ENCODE measurements at regions not wholly inside any gene's neighbourhood (a gene's known extent, or its start where the extent isn't known, plus 50 kb on each side); places are given as distances from the start of the nearest gene placed in this dataset.
"Not testable (repeated sequence)": the region's sequence is repeated elsewhere in the genome, so short reads cannot be mapped to it uniquely, and the experiment has no call there.

DNA sequence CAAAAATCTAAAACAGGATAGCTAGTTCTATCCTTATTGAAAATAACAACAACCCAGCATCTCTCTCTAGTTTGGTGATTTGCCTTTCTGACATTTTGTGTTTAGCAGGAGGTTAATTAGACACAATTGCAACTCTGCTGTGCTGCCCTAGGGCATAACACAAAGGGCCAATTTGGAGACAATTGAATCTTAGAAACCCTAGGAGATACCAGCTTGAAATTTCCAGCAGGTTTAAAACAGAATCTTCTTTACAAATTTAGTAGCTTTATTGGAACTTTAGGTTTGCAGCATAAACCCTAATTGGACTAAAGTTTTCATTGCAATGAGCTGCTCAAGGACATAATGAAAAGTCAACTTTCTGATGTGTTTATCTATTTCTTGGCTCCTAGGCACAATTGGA is 166.7 kb upstream of the FER start:
- no peak for DNase-seq

DNA sequence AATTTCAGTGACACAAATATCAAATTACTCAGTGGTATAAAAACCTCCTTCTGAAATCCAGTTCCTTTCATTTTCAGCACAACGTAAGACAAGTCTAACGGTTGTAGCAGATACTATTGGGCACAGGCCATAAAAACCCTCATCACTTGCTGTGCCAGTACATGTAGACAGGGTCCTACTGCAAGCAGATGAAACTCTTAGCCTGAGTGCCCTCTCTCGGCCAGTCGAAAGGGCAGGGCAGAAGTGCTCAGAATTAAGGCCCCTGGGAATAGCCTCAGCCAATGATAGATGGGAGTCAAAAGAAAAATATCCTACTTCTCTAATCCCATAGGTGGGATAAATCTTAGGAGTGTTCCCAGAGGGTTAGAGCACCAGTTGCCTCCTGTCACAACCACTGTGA is 168.5 kb upstream of the FER start:
- no peak for DNase-seq

DNA sequence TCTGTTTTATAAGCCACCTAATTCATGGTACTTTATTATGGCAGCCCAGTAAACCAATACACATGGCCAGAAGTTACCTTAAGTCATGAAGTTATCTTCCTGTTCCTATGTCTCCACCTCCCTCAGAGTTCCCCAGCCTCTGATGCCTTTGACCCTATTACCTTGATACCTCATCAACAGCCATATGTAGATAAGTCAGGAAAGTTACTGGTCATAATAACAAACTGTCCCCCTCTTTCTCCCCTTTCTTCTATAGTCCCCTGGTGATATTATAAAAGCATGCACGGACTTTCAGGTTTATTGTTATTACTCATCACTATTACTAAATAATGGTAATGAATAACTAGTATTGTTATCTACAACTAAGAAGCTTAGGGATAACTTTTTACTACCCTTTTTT is 168.9 kb upstream of the FER start:
- no peak for DNase-seq

DNA sequence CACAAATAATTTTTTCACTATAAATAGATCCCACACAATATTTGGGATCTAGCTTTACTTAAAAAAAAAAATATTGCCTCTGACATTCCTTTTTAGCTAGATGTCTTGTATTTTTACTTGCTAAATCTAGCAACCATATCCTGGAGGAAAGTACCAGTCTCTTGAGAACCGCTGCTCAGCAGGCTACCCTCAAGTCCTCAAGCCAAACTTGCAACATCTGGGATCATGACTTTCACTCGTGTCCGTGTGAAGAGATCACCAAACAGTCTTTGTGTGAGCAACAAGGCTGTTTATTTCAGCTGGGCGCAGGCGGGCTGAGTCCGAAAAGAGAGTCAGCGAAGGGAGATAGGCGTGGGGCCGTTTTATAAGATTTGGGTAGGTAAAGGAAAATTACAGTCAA is 180.3 kb upstream of the FER start:
- DNase-seq, result no peak

DNA sequence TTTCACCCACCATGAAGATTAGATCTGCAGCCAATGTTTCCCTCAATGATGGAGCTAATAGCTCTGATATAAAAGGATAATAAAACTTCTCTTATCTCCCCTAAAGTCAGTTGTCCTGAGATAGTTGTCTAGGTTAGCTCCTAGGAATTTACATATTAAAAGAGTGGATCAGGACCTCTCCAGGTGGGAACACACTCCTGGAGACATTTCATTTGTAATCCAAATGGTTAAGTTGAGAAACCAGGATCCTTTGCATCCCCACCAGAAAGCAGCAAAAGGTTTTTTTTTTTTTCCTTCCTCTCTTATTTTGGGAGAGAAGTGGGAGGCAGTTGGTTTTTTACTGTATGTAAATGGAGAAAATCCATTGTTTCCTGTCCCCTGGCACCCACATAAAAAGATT is 182.5 kb upstream of the FBXL17 start:
- no peak for DNase-seq

DNA sequence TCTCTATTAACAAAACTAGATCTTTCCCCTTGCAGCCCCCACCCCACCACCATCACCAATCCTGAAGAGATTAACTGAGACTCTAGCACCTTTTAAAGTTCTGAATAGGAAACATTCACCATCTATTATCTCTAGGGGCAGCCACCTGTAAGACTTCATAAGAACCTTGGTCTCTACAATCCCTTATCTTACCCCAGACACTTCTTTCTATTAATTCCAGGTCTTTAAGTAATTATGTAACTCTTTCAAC is 180.2 kb upstream of the FBXL17 start:
- DNase-seq, result no peak

DNA sequence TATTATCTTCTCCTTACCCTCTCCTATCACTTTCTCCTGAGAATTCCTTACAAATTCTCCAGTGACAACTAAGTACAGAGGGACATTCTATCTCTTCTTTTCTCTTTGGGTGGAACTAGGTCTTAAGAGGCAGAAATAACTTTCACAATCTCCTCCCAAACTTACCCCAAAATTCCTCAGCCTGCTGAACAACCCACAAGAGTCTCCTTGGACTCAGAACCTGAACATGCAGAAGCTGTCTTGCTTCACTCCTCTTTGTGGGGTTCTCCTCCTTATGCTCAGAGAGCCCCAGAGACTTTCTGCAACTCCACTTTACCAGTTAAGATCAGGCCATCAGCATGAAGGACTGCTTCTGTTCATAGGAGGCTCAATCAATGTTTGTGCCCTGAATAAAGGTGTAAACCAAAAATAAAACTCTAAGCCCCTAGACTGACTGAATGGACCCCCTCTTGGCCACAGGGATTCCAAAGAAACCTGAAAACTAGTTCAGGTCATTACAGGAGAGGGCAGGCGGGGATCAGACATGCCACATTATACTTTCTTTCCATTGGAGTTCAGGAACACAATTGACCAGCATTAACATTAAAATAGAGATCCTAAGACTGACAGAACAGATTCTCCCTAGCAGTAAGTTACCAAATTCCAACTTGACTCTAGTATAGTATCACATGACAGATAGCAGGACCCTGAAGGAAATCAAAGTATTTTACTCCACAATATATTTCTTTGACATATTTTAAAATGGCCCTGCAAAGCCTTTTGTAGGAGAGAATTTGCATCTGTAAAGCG is 179.7 kb upstream of the FBXL17 start:
- DNase-seq, result no peak

DNA sequence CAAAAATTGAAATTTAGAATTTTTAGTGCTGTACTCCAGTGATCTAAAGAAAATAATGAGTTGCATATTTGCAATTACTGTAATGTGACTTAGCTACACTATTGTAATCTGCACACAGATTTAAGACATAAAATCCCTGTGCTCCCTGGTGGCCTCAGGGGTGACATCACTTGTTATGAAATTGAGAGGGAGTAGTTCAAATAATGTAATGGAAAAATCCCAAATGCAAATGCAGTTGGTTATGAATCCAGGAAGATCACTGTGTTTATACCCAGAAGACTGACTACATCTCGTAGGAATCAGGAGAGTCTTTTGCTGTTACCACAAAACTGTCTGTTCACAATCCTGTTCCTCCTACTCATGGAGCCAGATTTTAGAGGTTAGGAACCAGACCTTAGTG is 178.7 kb upstream of the FBXL17 start:
- no peak for DNase-seq

DNA sequence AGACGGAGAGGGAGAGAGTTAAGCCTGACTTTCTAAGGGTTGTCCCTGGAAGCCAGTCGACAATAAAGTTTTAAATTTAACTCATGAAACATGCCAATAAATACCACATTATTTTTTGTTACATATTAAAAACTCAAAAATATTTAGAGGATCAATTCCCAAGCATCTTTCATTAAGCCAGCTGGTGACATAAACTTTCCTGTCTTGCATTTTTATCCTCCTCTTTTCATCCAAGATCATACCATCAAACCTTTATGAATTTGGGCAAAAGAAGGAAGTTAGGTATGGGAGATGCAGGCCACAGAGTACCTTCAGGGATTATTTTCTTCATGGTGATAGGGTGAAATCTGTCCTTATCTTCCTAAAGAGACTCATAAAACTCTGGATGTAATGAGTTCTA is 178.3 kb upstream of the FBXL17 start:
- no peak for DNase-seq

DNA sequence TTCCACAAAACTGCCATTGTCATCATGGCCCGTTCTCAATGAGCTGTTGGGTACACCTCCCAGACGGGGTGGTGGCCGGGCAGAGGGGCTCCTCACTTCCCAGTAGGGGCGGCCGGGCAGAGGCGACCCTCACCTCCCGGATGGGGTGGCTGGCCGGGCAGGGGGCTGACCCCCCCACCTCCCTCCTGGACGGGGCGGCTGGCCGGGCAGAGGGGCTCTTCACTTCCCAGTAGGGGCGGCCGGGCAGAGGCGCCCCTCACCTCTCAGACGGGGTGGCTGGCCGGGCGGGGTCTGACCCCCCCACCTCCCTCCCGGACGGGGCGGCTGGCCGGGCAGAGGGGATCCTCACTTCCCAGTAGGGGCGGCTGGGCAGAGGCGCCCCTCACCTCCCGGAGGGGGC is 176.9 kb upstream of the FBXL17 start:
- not testable (repeated sequence) for DNase-seq

DNA sequence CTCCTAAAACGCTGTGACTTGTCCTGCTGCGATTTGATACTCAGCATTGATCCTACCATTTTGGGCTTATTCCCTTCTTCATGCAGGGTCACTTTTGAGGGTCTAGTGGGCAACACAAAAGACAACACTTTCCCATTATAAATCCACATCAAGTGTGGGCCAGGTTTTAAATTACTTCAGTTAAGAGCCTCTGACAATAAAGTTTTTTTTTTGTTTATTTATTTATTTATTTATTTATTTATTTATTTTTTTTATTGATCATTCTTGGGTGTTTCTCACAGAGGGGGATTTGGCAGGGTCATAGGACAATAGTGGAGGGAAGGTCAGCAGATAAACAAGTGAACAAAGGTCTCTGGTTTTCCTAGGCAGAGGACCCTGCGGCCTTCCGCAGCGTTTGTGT is 176.2 kb upstream of the FBXL17 start:
- not testable (repeated sequence) for DNase-seq

DNA sequence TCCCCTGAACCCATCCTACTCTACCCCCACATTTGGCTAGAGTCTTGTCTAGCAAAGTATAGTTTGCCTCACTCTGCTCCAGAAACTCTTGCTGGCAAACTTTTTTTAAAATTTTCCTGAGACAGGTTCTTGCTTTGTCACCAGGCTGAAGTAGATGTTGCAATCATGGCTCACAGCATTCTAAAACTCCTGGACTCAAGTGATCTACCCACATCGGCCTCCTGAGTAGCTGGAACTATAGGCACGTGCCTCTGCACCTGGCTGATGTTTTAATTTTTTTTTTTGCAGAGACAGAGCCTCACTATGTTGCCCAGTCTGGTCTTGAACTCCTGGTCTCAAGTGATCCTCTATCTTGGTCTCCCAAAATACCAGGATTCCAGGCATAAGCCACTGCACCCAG is 175.8 kb upstream of the FBXL17 start:
- no peak for DNase-seq

DNA sequence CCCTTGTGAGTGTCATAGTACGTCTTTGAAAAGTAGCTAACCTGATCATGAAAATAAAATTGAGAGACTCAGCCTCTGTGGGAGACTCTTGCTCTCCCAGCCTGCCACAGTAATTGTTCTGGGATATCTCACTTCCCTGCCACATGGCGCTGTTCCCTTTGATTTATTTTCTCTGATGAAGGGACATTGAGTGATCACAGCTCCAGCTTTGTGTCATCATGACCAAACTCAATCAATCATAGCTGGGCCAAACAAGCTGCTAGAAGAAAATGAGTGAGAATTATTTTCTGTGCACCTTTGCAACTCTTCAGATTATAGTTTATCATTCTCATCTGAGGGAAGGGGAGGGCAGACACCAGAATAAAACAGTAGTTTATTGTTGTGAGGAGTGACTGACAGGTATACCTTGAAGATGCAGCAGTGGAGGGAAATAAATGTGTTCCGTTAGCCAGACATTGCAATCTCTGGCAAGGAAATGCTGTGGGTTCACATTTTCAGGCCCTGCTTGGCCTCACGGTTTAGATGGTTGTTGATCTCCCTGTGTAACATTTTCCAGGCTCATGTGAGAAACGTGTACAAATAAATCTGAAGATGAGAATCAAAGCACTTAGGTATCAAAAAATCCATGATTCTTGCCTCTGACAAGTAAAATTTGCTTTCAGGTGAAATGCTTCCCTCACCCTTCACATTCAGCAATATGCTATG is 174.7 kb upstream of the FBXL17 start:
- DNase-seq, result no peak

DNA sequence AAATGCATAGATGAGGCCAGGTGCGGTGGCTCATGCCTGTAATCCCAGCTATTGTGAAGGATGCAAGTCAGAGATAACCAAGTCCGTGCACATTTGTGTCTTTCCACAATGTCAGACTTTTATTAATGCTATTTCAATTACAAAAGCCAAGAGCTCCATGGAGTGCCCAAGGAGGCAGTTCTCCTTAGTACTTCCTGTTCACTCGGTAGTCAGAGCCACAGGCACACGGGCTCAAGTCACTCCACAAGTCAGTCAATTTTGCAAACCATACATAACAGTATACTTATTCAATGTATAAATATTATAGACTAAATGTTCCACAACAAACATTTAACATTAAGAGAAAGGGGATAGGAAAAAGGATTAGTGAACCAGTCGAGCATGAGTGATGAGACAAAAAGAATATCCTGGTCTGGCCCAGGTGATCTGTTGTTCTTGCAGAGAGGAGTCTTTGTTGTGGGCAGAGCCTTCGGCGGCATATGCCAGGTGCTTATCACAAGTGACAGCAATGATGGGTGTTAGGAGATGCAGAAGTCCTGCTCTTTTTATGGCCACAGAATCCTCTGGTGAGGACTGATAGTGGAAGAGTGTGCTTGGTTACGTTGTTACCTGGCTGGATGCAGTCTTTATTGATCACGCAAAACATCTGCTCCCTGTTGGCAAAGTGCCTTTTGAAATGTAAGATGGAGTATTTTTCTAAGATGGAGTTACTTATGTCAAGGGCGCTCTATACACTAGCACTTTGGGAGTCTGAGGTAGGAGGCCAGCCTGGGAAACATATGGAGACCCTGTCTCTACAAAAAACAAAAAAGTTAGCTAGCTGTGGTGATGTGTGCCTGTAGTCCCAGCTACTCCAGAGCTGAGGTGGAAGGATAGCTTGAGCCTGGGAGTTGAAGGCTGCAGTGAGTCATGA is 167.0 kb upstream of the FBXL17 start:
- DNase-seq, result no peak

DNA sequence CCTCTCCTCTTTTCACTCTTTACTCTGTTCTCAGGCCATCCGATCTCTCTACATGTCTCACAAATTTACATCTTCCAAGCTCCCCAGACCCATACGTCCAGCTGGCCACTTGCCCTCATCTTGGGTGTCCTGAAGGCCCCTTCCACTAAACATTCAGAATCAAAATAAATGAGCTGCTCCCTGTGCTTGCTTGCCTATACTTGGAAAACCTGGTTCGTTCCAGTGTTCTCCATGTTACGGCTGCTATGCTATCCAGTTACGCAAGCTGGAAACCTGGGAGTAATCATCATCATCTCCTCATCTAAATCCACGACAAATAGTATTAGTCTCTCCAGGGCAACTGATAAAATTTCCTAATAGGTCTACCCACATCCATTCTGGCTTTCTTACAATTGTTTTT is 165.0 kb upstream of the FBXL17 start:
- no peak for DNase-seq

DNA sequence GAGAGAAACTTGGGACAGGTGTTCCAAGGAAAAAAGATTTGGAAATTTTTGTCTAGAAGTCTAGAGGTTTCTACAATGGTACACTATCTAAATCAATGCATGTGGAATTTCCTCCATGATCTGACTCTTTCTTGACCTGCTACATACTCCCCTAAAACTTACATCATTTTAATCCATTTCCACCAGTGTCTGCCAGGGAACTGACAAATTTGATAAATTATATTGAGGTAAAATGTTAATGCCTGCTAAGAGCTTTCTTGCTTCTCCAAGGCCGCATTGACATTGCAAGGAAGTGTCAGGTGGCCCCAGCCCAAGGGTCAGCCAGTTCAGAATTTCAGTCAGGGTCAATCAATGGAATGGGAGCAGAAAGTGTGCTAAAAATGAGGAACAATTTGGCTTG is 163.4 kb upstream of the FBXL17 start:
- DNase-seq, result no peak

DNA sequence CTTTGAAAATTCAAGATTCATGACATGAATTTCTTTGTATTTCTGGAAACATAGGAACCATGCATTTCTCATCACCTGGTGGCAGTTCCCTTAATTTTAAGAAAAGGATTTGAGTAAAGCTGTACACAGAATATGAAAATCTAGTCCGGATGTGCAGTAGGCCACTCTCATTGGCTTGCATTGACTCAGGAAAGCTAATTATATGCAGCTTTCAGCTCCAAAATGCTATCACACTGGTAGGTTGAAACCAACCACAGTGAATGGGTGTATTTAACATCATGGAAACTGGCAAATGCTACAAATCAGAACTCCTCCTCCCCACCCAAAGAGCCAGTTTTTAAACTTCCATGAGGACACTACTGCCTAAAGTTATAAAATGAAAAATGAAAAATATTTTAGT is 161.6 kb upstream of the FBXL17 start:
- DNase-seq, result no peak

DNA sequence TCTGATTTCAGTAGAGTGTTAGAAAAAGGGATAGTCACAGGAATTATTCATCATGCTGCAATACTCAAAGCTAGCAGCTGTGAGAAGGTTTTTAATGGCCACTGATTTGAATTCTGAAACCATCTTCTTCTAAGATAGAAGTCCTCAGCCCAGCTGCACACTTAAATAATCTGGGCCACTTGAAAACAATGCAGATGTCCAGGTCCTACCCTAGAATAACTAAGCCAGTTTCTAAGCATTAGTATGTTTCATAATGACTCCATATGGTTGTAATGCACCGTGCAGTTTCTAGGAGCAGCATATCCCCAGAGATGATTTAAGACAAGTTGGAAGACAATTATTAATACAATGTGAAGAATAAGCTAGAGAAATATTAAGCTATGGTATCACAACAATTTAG is 159.9 kb upstream of the FBXL17 start:
- DNase-seq, result no peak

DNA sequence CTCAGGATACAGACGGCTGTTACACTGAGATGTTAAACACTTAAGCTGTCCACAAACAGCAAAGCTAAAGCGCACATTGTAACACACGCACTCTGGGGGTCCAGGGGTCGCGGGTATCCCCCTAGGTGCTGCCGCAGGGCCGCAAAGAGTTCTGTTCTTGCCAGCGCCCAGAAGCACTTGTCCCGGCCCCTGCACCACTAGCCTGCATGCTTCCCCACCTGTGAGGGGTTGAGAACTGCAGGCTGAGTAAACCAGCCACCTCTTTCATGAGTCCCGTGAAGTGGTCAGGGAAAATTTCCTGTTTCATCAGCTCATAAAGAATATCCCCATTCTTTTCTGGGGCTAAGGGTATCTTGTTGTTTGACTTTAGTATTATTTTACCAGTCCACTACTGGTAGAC is 154.4 kb upstream of the FBXL17 start:
- no peak for DNase-seq

DNA sequence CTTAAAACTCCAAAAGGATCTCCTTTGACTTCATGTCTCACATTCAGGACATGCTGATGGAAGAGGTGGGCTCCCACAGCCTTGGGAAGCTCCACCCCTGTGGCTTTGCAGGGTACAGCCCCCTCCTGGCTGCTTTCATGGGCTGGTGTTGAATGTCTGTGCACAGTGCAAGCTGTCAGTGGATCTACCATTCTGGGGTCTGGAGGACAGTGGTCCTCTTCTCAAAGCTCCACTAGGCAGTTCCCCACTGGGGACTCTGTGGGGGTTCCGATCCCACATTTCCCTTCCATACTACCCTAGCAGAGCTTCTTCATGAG is 150.2 kb upstream of the FBXL17 start:
- not testable (repeated sequence) for DNase-seq

DNA sequence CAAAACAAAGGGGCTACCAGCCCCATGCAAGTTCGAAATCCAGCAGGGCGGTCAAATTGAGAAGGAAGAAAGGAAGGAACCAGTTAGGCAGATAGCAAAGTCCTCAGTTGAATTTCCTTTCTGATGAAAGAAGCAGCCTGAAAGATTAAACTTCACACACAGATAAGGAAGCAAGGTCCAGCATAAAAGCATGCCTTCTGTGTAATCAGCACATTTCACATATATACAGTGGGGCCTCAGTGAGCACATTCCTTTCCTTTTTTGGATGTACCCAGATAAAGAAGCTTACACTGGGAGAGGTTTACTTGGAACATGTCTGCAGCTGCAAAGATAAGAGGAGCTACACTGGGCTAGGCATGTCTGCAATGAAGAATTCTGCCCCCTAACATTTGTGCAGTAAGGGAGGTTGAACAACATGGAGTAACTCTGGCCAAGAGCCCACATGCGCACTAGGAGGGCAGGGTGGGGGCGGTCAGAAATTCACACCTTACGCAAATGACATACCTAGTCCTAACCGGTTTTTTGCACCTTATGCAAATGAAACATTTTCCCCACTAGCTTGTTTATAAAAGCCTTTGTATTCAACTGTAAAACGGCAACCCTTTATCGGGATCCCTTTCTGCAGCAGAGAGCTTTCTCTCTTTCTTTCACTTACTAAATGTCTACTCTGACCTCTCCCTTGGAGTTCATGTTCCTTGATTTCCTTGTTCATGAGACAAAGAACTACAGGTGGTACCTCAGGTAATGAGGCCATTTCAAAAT is 149.7 kb upstream of the FBXL17 start:
- DNase-seq, result no peak

DNA sequence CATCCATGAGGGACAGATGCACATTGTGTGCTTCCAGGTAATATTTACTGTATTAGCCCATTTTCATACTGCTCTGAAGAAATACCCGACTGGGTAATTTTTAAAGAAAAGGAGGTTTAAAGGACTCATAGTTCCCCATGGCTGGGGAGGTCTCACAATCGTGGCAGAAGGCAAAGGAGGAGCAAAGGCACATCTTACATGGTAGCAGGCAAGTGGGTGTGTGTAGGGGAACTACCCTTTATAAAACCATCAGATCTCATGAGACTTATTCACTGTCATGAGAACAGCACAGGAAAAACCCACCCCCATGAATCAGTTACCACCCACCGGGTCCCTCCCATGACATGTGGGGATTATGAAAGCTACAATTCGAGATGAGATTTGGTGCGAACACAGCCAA is 148.8 kb upstream of the FBXL17 start:
- DNase-seq, result no peak

DNA sequence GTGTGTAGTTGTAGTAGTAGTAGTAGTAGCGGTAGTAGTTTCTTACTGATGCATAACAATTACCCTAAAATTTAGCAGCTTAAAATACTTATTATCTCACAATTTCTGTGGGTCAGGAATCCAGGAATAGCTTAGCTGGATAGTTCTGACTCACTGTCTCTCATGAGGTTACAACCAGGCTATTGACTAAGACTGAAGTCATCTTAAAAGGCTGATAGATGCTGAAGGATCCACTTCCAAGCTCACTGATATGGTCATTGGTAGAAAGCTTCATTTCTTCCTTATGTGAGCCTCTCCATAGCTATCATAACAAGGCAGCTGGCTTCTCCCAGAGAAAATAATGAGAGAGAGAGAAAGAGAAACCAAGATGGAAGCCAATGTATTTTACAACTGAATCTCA is 147.5 kb upstream of the FBXL17 start:
- no peak for DNase-seq

DNA sequence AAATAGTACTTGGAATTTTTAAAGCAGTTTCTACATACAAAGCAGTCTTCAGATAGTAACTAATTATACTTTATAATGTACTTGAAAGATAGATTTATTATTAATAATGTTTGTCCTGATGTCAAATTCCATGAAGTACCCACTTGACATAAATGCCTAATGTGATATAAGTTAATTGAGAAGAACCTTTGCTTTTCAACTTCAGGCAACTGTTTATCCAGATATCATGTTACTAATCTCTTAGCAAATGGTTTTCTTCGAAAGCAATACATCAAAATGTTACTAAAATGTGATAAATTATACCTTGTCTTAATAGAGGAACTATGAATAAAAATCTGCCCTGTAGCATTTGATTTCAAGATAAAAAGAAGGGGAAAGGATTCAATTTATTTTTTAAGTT is 146.8 kb upstream of the FBXL17 start:
- DNase-seq, result no peak

Measured in stimulated activated naive CD4-positive, alpha-beta T cell (primary cell).